Astrocyte of the spinal cord (primary cell): ENCODE measurements at regions not wholly inside any gene's neighbourhood (a gene's known extent, or its start where the extent isn't known, plus 50 kb on each side); places are given as distances from the start of the nearest gene placed in this dataset.
A peak's percentile ranks its signal among the peaks of the same experiment; 100 is the strongest.

Experiments used
- DNase-seq: peaks from one replicate; pipeline ENCODE4 v3.0.0; 2011; ENCODE audit warnings: low read depth, low spot score
- H3K4me3 ChIP-seq: 2 replicates; pipeline ENCODE4 v1.5.1; 2011; ENCODE audit warnings: low read depth, mild to moderate bottlenecking, low read length, moderate library complexity
- CTCF ChIP-seq: IDR thresholded peaks from 2 replicates; pipeline ENCODE4 v1.5.1; 2012; ENCODE audit warnings: low read depth, mild to moderate bottlenecking, low read length, inconsistent platforms
- in situ Hi-C: cut with HindIII; loops from 2 replicates; pipeline ENCODE4 v1.10.0; 2017; ENCODE audit warnings: low sequenced_read_pairs

- DNase-seq: no peak
- in situ Hi-C loops: no loop called here
- H3K4me3 ChIP-seq: no peak overlapping the region
- TF ChIP-seq CTCF: no peak
Observed at GRCh38 chr7:36029853-36030515, 123.1 kb upstream of the EEPD1 start.

GRCh38 chr7:36032361-36032818 lies 120.7 kb upstream of the EEPD1 start:
- in situ Hi-C loops: no loop called here
- DNase-seq: peak; percentile 27
- TF ChIP-seq CTCF: no peak
- no peak overlapping the region for H3K4me3 ChIP-seq

- no peak overlapping the region for H3K4me3 ChIP-seq
- TF ChIP-seq CTCF: no peak
- DNase-seq: peak; percentile 14
- in situ Hi-C loops: no loop called here
Observed at GRCh38 chr7:36034020-36034419, 119.0 kb upstream of the EEPD1 start.

- in situ Hi-C loops: no loop called here
- no peak overlapping the region for H3K4me3 ChIP-seq
- no peak for DNase-seq
- TF ChIP-seq CTCF: no peak
Observed at GRCh38 chr7:36035186-36035585, 117.9 kb upstream of the EEPD1 start.

- no peak for DNase-seq
- no peak overlapping the region for H3K4me3 ChIP-seq
- in situ Hi-C loops: no loop called here
- TF ChIP-seq CTCF: no peak
Observed at GRCh38 chr7:36036590-36036989, 116.5 kb upstream of the EEPD1 start.

- no peak overlapping the region for H3K4me3 ChIP-seq
- in situ Hi-C loops: no loop called here
- no peak for TF ChIP-seq CTCF
- DNase-seq: peak; percentile 82
Observed at GRCh38 chr7:36037121-36037662, 115.9 kb upstream of the EEPD1 start.
